ENCODE measurements at regions not wholly inside any gene's neighbourhood (a gene's known extent, or its start where the extent isn't known, plus 50 kb on each side); places are given as distances from the start of the nearest gene placed in this dataset.
"Not testable (repeated sequence)": the region's sequence is repeated elsewhere in the genome, so short reads cannot be mapped to it uniquely, and the experiment has no call there.

- Histone ChIP-seq H3K27me3 (no peaks in the 10 kb centered on the region), H3K4me3 (no peak overlapping the region), H3K27ac (no peak overlapping the region), H3K36me3 (no peaks in the 10 kb centered on the region), H3K9me3 (no peaks in the 10 kb centered on the region), H3K4me1 (peaks cover 0 to 9% of the 10 kb centered on the region in 2 donors)
- TF ChIP-seq, protein P1, sequence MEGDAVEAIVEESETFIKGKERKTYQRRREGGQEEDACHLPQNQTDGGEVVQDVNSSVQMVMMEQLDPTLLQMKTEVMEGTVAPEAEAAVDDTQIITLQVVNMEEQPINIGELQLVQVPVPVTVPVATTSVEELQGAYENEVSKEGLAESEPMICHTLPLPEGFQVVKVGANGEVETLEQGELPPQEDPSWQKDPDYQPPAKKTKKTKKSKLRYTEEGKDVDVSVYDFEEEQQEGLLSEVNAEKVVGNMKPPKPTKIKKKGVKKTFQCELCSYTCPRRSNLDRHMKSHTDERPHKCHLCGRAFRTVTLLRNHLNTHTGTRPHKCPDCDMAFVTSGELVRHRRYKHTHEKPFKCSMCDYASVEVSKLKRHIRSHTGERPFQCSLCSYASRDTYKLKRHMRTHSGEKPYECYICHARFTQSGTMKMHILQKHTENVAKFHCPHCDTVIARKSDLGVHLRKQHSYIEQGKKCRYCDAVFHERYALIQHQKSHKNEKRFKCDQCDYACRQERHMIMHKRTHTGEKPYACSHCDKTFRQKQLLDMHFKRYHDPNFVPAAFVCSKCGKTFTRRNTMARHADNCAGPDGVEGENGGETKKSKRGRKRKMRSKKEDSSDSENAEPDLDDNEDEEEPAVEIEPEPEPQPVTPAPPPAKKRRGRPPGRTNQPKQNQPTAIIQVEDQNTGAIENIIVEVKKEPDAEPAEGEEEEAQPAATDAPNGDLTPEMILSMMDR (IDR thresholded peaks at IDR 0.05): no peak
- DNase-seq (ENCODE audit: low spot score): no peak
Measured at GRCh38 chr11:47928426-47928825, 51.9 kb upstream of the PTPRJ start.

DNA sequence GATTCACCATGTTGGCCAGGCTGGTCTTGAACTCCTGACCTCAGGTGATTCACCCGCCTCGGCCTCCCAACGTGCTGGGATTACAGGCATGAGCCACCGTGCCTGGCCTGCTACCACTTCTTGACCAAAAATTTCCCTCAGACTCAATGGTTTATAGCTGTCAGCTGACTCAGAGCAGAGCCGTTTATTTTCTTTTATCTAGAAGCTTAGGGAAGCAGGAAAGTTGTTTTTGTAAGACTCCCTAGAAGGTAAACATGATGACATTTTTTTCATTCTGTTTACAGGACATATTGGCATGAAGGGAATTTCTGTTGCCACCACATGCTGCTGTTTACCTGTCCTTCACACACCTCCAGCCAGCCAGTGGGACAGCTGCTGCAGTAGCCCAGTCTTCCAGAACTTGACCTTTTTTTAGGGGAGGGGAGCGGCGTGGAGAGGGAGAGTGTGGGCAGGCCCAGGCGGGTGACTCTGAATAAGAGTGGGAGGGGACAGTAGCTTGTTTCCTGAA, 56.1 kb upstream of the PTPRJ start:
- Histone ChIP-seq H3K4me1 (peaks cover 0 to 9% of the 10 kb centered on the region in 2 donors), H3K9me3 (no peaks in the 10 kb centered on the region), H3K4me3 (no peak overlapping the region), H3K36me3 (no peaks in the 10 kb centered on the region), H3K27ac (no peak overlapping the region), H3K27me3 (no peaks in the 10 kb centered on the region)
- TF ChIP-seq, protein P1 (IDR thresholded peaks at IDR 0.05): no peak
- DNase-seq (ENCODE audit: low spot score): no peak

- TF ChIP-seq, protein P1 (IDR thresholded peaks at IDR 0.05): no peak
- Histone ChIP-seq H3K9me3 (no peaks in the 10 kb centered on the region), H3K36me3 (no peaks in the 10 kb centered on the region), H3K27me3 (no peaks in the 10 kb centered on the region), H3K27ac (no peak overlapping the region), H3K4me1 (peaks cover 0 to 9% of the 10 kb centered on the region in 2 donors), H3K4me3 (no peak overlapping the region)
- DNase-seq (ENCODE audit: low spot score): no peak
Measured at GRCh38 chr11:47923667-47924066, 56.7 kb upstream of the PTPRJ start.

DNA sequence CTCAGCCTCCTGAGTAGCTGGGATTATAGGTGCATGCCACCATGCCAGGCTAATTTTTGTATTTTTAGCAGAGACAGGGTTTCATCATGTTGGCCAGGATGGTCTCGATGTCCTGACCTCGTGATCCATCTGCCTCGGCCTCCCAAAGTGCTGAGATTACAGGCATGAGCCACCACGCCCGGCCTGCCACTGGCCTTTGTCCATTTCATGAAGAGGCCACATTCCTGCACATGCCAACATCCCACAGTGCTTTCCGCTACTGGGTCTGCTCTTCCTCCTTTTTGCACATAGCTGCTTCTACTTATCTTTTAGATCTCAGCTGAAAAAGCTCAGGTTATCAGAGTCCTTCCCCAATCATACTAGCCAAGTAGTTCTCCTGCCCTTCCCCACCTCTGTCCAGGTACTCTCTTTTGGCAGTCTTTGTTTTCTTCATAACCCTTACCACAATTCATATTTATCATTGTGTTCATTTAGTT, 59.2 kb upstream of the PTPRJ start:
- H3K4me3 ChIP-seq; H3K36me3 ChIP-seq; H3K27me3 ChIP-seq; DNase-seq (ENCODE audit: low spot score); H3K9me3 ChIP-seq; H3K27ac ChIP-seq: not testable (repeated sequence)
- H3K4me1 ChIP-seq: peaks cover 0 to 27% of the 10 kb centered on the region in 2 donors

GRCh38 chr11:47918882-47919495, 61.4 kb upstream of the PTPRJ start:
- Histone ChIP-seq H3K27me3 (no peaks in the 10 kb centered on the region), H3K4me1 (peaks cover 0 to 34% of the 10 kb centered on the region in 2 donors), H3K9me3 (no peaks in the 10 kb centered on the region), H3K4me3 (no peak overlapping the region), H3K27ac (no peak overlapping the region), H3K36me3 (no peaks in the 10 kb centered on the region)
- no peak for DNase-seq (ENCODE audit: low spot score)
- TF ChIP-seq, protein P1 (IDR thresholded peaks at IDR 0.05): no peak

DNA sequence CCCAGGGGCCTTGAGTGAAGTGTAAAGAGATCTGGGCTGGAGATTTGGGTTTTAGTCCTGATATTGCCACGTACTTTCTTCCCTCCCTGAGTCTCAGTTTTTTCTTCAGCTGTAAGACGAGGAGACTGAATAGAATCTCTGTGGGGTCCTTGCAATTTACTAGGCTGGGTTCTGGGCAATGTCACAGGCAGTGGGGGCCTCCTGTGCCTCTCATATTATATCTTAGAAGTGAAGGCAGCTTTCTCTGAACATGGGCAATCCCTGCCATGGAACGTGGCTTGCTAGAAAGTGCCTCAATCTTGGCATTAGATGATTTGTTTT, 62.0 kb upstream of the PTPRJ start:
- Histone ChIP-seq H3K4me3 (no peak overlapping the region), H3K4me1 (peaks cover 0 to 29% of the 10 kb centered on the region in 2 donors), H3K27me3 (no peaks in the 10 kb centered on the region), H3K9me3 (no peaks in the 10 kb centered on the region), H3K27ac (peak overlapping the region; percentile 43 to 61), H3K36me3 (no peaks in the 10 kb centered on the region)
- DNase-seq (ENCODE audit: low spot score): no peak
- TF ChIP-seq, protein P1 (IDR thresholded peaks at IDR 0.05): no peak
